Smooth muscle cell (in vitro differentiated cells): ENCODE measurements at regions not wholly inside any gene's neighbourhood (a gene's known extent, or its start where the extent isn't known, plus 50 kb on each side); places are given as distances from the start of the nearest gene placed in this dataset.

Source experiments
- DNase-seq: peaks from one replicate; lab custom pipeline; 2025; ENCODE audit not compliant: unreplicated experiment; lab: John Stamatoyannopoulos, UW
- H2AFZ ChIP-seq: fragments of 200-600 bp; sonication (generic); 2 replicates; pipeline ENCODE4 v1.6.0; 2016; ENCODE audit warnings: antibody characterized with exemption, low read depth, mild to moderate bottlenecking
- H3F3A ChIP-seq: fragments of 200-600 bp; sonication (generic); 2 replicates; pipeline ENCODE4 v1.6.0; 2017; ENCODE audit warnings: antibody characterized with exemption, low read depth
- H3K27ac ChIP-seq: fragments of 200-600 bp; sonication (generic); 2 replicates; pipeline ENCODE4 v1.5.1; 2016; ENCODE audit warnings: low read depth, mild to moderate bottlenecking
- H3K27me3 ChIP-seq: fragments of 200-600 bp; sonication (generic); 2 replicates; pipeline ENCODE4 v1.6.1; 2016; ENCODE audit warnings: low read depth, mild to moderate bottlenecking
- H3K36me3 ChIP-seq: fragments of 200-600 bp; sonication (generic); 2 replicates; pipeline ENCODE4 v1.5.1; 2016; ENCODE audit warnings: low read depth
- H3K4me1 ChIP-seq: fragments of 200-600 bp; sonication (generic); 2 replicates; pipeline ENCODE4 v1.5.1; 2016; ENCODE audit warnings: low read depth
- H3K4me2 ChIP-seq: fragments of 200-600 bp; sonication (generic); 2 replicates; pipeline ENCODE4 v1.6.0; 2016; ENCODE audit warnings: mild to moderate bottlenecking
- H3K4me3 ChIP-seq: fragments of 200-600 bp; sonication (generic); 2 replicates; pipeline ENCODE4 v1.5.1; 2016; ENCODE audit warnings: mild to moderate bottlenecking
- H3K79me2 ChIP-seq: fragments of 200-600 bp; sonication (generic); 2 replicates; pipeline ENCODE4 v1.6.0; 2016; ENCODE audit warnings: low read depth, mild to moderate bottlenecking
- H3K9ac ChIP-seq: fragments of 200-600 bp; sonication (generic); 2 replicates; pipeline ENCODE4 v1.6.0; 2016; ENCODE audit warnings: low read depth
- H3K9me3 ChIP-seq: fragments of 200-600 bp; sonication (generic); replicated peaks from 2 replicates; pipeline ENCODE4 v1.5.1; 2016; ENCODE audit warnings: low read depth
- H4K20me1 ChIP-seq: fragments of 200-600 bp; sonication (generic); 2 replicates; pipeline ENCODE4 v1.6.0; 2016; ENCODE audit warnings: low read depth
- WGBS: methylation state at CpG from one replicate; pipeline ENCODE4 v1.1.7; 2016; ENCODE audit warnings: low lambda C conversion rate; 5-methylcytosine and 5-hydroxymethylcytosine counted together
- TF ChIP-seq, protein P1 (sequence below): fragments of 200-600 bp; sonication (generic); IDR thresholded peaks from 2 replicates; pipeline ENCODE4 v1.5.1; 2017; ENCODE audit warnings: borderline replicate concordance, mild to moderate bottlenecking, antibody characterized with exemption; ENCODE audit not compliant: insufficient read depth, poor library complexity, severe bottlenecking

DNA sequence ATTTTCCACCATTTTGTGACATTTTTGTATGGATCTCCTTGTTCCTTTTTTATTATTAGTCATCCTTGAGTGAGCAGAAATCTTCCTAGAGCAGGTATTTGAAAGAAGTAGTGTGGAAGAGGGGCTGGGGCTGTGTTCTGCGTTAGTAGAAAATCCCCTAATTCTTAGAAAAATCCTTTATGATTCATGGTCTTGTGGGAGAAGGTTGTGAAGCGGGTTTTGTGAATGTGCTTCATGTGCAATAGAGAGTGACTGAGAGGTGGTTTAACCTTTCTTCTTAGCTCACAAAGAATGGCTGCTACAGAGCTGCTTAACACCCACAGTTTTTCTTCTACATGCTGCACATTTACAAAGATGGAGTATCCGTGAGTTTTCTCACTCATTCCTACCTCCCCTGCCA lies 220.5 kb downstream of the IDS start:
- WGBS: 42% methylated on average over 3 of the region's 3 CpGs
- no peaks in the 10 kb centered on the region for H3F3A ChIP-seq

DNA sequence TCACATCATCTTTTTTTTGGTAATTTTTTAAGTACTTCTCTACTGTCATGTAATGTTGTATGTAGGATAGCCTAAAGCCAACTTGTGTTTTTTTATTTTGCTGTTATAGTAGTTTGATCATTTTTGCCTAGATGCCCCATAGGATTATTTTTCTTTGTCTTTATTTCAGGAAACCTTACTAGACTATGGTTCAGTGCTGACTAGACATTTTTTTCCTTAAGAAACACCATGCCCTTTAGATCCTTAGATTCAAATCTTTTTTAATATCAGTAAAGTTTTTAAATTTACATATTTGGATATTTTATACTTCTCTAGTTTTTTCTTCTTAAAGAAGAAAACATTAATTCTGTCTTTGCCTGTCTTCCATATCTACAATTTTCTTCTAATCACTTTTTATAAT lies 221.3 kb downstream of the IDS start:
- Histone ChIP-seq H3K4me1 (peaks cover 5% of the 10 kb centered on the region), H3K79me2 (no peaks in the 10 kb centered on the region), H3K9me3 (no peaks in the 10 kb centered on the region), H3K27me3 (no peaks in the 10 kb centered on the region), H3K4me2 (no peak overlapping the region), H3K4me3 (no peak overlapping the region), H3F3A (no peaks in the 10 kb centered on the region), H3K27ac (no peak overlapping the region), H3K9ac (no peak overlapping the region), H3K36me3 (no peaks in the 10 kb centered on the region), H2AFZ (no peak overlapping the region), H4K20me1 (no peaks in the 10 kb centered on the region)
- TF ChIP-seq, protein P1, sequence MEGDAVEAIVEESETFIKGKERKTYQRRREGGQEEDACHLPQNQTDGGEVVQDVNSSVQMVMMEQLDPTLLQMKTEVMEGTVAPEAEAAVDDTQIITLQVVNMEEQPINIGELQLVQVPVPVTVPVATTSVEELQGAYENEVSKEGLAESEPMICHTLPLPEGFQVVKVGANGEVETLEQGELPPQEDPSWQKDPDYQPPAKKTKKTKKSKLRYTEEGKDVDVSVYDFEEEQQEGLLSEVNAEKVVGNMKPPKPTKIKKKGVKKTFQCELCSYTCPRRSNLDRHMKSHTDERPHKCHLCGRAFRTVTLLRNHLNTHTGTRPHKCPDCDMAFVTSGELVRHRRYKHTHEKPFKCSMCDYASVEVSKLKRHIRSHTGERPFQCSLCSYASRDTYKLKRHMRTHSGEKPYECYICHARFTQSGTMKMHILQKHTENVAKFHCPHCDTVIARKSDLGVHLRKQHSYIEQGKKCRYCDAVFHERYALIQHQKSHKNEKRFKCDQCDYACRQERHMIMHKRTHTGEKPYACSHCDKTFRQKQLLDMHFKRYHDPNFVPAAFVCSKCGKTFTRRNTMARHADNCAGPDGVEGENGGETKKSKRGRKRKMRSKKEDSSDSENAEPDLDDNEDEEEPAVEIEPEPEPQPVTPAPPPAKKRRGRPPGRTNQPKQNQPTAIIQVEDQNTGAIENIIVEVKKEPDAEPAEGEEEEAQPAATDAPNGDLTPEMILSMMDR: no peak
- DNase-seq: no peak

More for the DNA sequence above, 220.5 kb downstream of the IDS start:
- Histone ChIP-seq H3K36me3 (no peaks in the 10 kb centered on the region), H3K4me3 (no peak overlapping the region), H3K79me2 (no peaks in the 10 kb centered on the region), H3K27me3 (no peaks in the 10 kb centered on the region), H2AFZ (no peak overlapping the region), H4K20me1 (no peaks in the 10 kb centered on the region), H3K4me2 (no peak overlapping the region), H3K4me1 (peaks cover 5% of the 10 kb centered on the region), H3K9me3 (no peaks in the 10 kb centered on the region), H3K27ac (no peak overlapping the region), H3K9ac (no peak overlapping the region)
- no peak for DNase-seq
- TF ChIP-seq, protein P1: no peak

DNA sequence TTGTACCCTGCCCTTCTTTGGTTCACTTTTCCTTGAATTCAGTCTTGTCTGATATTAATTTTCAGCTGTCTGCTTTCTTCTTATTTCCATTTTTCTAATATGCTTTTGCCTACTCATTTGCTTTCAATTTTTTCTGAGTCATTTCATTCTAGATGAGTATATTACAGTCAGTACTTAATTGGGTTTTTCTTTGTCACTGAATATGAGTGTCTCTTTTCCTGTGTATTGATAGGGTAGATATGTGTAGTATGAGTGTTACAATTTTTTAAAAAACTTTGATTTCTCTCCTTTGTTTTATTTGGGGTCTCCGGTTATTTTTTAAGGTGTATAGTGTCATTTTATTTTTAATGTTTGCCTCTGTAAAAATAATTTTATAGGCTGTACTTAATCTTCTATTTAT lies 222.2 kb downstream of the IDS start:
- Histone ChIP-seq H3K9ac (no peak overlapping the region), H3K27me3 (no peaks in the 10 kb centered on the region), H3K4me3 (no peak overlapping the region), H3K27ac (no peak overlapping the region), H4K20me1 (no peaks in the 10 kb centered on the region), H3K36me3 (no peaks in the 10 kb centered on the region), H3K4me2 (no peak overlapping the region), H3K79me2 (no peaks in the 10 kb centered on the region), H2AFZ (no peak overlapping the region), H3K4me1 (peaks cover 5% of the 10 kb centered on the region), H3K9me3 (no peaks in the 10 kb centered on the region), H3F3A (no peaks in the 10 kb centered on the region)
- 86% methylated on average over 1 of the region's 1 CpG for WGBS
- DNase-seq: no peak
- TF ChIP-seq, protein P1: no peak

DNA sequence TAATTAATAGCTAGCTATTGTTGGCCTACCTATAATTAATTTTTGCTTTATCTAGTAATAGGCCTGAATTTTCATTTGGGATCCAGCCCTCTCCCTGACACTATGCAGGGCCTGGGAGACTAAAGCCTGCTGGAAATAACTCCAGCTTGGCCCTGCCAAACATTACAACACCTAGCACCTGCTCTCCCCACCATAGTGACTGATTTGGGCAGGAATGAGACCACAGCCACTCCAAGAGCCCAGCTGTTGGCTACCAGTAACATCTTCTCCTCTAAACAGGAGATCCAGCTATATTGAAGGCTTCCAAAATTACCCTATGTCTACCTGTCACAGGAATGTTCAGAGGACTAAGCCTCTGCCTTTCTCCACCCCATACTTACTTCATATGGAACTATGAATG lies 225.1 kb downstream of the IDS start:
- Histone ChIP-seq H3K79me2 (no peaks in the 10 kb centered on the region), H3K4me3 (no peak overlapping the region), H3K36me3 (no peaks in the 10 kb centered on the region), H3K9ac (no peak overlapping the region), H3K9me3 (no peaks in the 10 kb centered on the region), H3K27me3 (no peaks in the 10 kb centered on the region), H2AFZ (no peak overlapping the region), H3K4me2 (no peak overlapping the region), H3F3A (no peaks in the 10 kb centered on the region), H3K27ac (no peak overlapping the region), H3K4me1 (peaks cover 5% of the 10 kb centered on the region), H4K20me1 (no peaks in the 10 kb centered on the region)
- DNase-seq: no peak
- TF ChIP-seq, protein P1: no peak
